ENCODE measurements at regions not wholly inside any gene's neighbourhood (a gene's known extent, or its start where the extent isn't known, plus 50 kb on each side); places are given as distances from the start of the nearest gene placed in this dataset.

DNA sequence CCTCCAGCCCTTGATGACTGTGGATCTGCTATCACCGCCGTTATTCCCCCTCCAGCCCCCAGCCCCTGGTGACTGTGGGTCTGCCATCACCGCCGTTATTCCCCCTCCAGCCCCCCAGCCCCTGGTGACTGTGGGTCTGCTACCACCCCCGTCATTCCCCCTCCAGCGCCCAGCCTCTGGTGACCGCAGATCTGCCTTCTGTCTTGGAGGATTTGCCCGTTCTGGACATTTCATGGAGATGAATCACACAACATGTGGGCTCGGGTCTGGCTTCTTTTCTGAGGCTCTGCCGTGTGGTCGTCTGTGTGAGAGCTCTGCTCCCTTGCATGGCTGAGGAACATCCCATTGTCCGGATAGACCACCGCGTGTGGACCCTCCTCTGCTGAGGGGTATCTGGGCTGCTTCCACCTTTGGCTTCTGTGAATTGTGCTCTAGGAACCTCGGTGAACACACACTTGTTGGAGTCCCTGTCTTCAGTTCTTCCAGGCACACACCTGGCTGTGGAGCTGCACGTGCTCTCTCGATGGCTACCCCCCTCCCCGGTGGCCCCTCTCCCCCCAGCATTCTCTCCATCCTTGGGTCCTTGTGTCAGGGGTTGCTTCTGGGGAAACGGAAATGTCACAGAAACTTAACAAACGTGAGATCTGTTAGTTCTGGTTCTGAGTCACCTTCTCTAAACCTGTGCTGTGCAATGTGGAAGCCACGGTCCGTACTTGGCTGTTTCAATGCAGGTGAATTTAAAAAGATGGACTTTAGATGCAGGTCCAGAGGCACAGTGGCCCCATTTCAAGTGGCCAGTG is 105.3 kb upstream of the COL5A1 start:
- peak; percentile 81 for DNase-seq (ENCODE audit: low read depth)
- in situ Hi-C loops (cut with HindIII; ENCODE audit: low sequenced_read_pairs) = no loop called here
- TF ChIP-seq CTCF (IDR thresholded peaks at IDR 0.05; ENCODE audit: low read depth, low read length, missing control alignments) = no peak
- no peak overlapping the region for H3K4me3 ChIP-seq (ENCODE audit: low read depth, low read length)

DNA sequence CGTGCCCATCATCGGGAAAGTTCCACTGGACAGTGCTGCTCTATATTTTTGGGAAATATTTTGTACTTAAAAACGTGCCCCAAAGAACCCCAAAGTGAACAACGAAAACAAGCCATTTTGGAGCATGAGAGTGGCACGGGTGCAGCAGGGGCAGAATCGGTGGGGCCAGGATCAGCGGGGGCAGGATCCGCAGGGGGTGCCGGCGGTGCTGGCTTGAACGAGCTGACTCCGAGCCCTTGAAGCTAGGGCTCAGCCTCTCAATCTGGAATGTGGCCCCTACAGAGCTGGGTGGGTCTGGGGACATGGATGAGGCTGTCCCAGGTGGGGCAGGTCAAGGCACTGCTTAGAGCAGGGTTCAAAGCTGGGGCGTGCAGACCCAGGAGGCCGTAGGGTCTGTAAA is 104.7 kb upstream of the COL5A1 start:
- in situ Hi-C loops (cut with HindIII; ENCODE audit: low sequenced_read_pairs) = no loop called here

DNA sequence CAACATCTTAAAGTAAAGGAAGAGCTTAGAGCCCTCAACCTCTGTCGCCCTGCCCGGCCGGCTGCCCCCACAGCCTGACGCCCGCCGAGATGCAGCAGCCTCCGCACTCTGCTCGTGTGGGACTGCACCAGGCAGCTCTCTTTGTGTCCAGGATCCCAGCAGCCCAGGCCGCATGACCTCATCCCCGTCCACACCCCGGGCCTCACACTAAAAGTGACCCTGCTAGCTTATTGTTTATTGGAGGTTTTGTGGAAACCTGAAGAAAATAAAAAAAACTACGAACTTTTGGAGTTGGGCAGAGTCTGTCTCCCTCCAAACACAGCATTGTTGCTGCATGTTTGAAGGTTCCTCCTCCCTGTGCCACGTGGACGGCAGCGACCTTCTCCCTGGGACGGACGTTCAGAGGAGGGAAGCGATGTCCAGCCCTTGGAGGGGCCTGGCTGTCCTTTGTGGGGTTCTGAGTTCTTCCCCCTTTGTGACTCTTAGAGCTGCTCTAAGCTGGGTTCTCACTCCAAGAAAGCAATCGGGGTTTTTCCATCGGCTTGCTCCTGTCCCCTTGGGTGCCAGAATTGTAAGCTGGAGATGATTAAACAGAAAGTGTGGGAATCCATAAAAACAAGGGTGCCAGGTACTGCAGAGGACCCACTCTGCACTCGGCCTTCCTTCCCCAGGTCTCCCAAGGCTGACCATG is 103.5 kb upstream of the COL5A1 start:
- no peak for DNase-seq (ENCODE audit: low read depth)
- no peak overlapping the region for H3K4me3 ChIP-seq (ENCODE audit: low read depth, low read length)
- in situ Hi-C loops (cut with HindIII; ENCODE audit: low sequenced_read_pairs) = no loop called here
- TF ChIP-seq CTCF (IDR thresholded peaks at IDR 0.05; ENCODE audit: low read depth, low read length, missing control alignments) = no peak

More for the DNA sequence above, 104.7 kb upstream of the COL5A1 start:
- no peak for TF ChIP-seq CTCF (IDR thresholded peaks at IDR 0.05; ENCODE audit: low read depth, low read length, missing control alignments)
- no peak overlapping the region for H3K4me3 ChIP-seq (ENCODE audit: low read depth, low read length)
- no peak for DNase-seq (ENCODE audit: low read depth)

DNA sequence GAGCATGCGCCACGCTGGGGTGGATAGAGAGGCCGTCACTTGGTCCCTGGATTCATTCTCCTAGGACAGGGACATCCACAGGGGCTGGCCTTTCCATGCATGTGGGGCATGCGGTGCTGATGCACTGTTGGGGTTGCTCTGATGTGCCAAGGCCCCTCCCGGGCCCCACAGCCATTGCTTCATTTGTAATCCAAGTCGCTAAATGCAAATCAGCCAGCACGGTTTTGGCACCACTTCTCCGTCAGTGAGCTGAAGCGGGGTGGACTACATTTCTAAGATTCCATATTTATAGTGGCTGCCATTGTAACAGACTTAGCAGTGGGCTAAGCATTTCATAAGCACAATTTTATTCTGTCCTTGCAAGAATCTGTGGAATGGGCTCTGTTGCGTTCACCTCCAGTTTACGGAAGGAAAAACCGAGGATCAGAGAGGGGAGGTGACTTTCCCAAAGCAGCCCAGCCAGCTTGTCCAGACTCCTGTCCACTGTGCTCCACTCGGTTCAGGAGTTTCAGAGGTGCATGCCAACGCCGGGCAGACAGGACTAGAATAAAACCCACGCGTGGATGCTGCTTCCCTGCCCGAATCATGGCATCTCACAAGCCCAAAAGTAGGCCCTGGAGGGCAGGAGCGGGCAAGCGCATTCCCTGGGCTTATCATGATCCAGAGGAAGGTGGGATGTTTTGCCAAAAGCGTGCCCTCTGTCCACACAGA is 102.6 kb upstream of the COL5A1 start:
- no peak for DNase-seq (ENCODE audit: low read depth)
- in situ Hi-C loops (cut with HindIII; ENCODE audit: low sequenced_read_pairs) = no loop called here
- no peak for TF ChIP-seq CTCF (IDR thresholded peaks at IDR 0.05; ENCODE audit: low read depth, low read length, missing control alignments)
- H3K4me3 ChIP-seq (ENCODE audit: low read depth, low read length) = no peak overlapping the region

DNA sequence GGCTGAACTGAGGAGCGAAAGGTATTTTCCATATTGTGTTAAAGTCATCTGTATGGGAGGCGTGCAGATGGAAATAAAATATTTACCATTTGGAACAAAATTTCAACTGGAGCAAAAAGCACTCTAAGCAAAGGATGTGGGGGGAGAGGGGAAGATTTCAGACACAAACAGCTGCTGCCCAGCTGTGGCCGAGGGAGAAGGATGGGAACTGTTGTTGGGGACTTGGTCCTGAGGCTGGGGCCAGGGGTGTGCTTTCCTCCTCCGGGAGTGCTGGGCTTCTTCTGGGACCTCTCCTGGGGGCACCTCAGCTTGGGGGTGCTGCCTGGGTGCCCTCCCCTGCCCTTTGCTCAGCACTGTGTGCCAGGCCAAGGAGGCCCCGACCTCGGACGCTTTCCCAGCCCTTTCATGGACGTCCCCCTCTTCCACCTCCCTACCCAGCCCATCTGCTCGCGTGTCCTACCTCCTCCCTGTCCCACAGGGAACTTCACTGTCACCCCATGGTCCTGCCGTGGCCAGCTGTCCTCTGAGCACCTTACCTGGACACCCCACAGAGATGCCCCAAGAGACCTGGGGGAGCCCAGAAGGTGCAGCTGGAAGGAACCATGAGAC is 101.9 kb upstream of the COL5A1 start:
- DNase-seq (ENCODE audit: low read depth) = no peak
- no peak overlapping the region for H3K4me3 ChIP-seq (ENCODE audit: low read depth, low read length)
- in situ Hi-C loops (cut with HindIII; ENCODE audit: low sequenced_read_pairs) = no loop called here
- no peak for TF ChIP-seq CTCF (IDR thresholded peaks at IDR 0.05; ENCODE audit: low read depth, low read length, missing control alignments)

Data from astrocyte of the cerebellum (primary cell).